ENCODE measurements at regions not wholly inside any gene's neighbourhood (a gene's known extent, or its start where the extent isn't known, plus 50 kb on each side); places are given as distances from the start of the nearest gene placed in this dataset.
"Not testable (repeated sequence)": the region's sequence is repeated elsewhere in the genome, so short reads cannot be mapped to it uniquely, and the experiment has no call there.

- not testable (repeated sequence) for DNase-seq (ENCODE audit: low spot score)
These were observed 63.1 kb downstream of the TRIM43 start for GRCh38 chr2:95654897-95655296.

GRCh38 chr2:95656553-95656952 lies 64.8 kb downstream of the TRIM43 start:
- not testable (repeated sequence) for DNase-seq (ENCODE audit: low spot score)

GRCh38 chr2:95657937-95658336 lies 66.1 kb downstream of the TRIM43 start:
- DNase-seq (ENCODE audit: low spot score), result not testable (repeated sequence)

- DNase-seq (ENCODE audit: low spot score), result not testable (repeated sequence)
These were observed 69.2 kb downstream of the TRIM43 start for GRCh38 chr2:95660766-95661562.

GRCh38 chr2:95663471-95664441 lies 72.0 kb downstream of the TRIM43 start:
- not testable (repeated sequence) for DNase-seq (ENCODE audit: low spot score)

- not testable (repeated sequence) for DNase-seq (ENCODE audit: low spot score)
These were observed 74.8 kb downstream of the TRIM43 start for GRCh38 chr2:95666636-95667035.

GRCh38 chr2:95667480-95667879 lies 75.7 kb downstream of the TRIM43 start:
- no peak for DNase-seq (ENCODE audit: low spot score)

- not testable (repeated sequence) for DNase-seq (ENCODE audit: low spot score)
These were observed 77.1 kb downstream of the TRIM43 start for GRCh38 chr2:95668934-95669333.

GRCh38 chr2:95669441-95669991 lies 77.7 kb downstream of the TRIM43 start:
- no peak for DNase-seq (ENCODE audit: low spot score)

GRCh38 chr2:95670167-95670566 lies 78.4 kb downstream of the TRIM43 start:
- no peak for DNase-seq (ENCODE audit: low spot score)

- DNase-seq (ENCODE audit: low spot score), result no peak
These were observed 78.9 kb downstream of the TRIM43 start for GRCh38 chr2:95670686-95671085.

- DNase-seq (ENCODE audit: low spot score), result peak; percentile 33
These were observed 79.4 kb downstream of the TRIM43 start for GRCh38 chr2:95671171-95671570.

GRCh38 chr2:95671992-95672391 lies 80.2 kb downstream of the TRIM43 start:
- DNase-seq (ENCODE audit: low spot score), result not testable (repeated sequence)

- not testable (repeated sequence) for DNase-seq (ENCODE audit: low spot score)
These were observed 80.7 kb downstream of the TRIM43 start for GRCh38 chr2:95672500-95672899.

GRCh38 chr2:95674186-95674585 lies 82.4 kb downstream of the TRIM43 start:
- DNase-seq (ENCODE audit: low spot score), result no peak

GRCh38 chr2:95676573-95676972 lies 84.8 kb downstream of the TRIM43 start:
- DNase-seq (ENCODE audit: low spot score), result not testable (repeated sequence)

- no peak for DNase-seq (ENCODE audit: low spot score)
These were observed 85.5 kb downstream of the TRIM43 start for GRCh38 chr2:95677346-95677745.

GRCh38 chr2:95677833-95678232 lies 86.0 kb downstream of the TRIM43 start:
- not testable (repeated sequence) for DNase-seq (ENCODE audit: low spot score)

- DNase-seq (ENCODE audit: low spot score), result not testable (repeated sequence)
These were observed 89.4 kb downstream of the TRIM43 start for GRCh38 chr2:95681158-95681557.

GRCh38 chr2:95681589-95682081 lies 89.8 kb downstream of the TRIM43 start:
- DNase-seq (ENCODE audit: low spot score), result not testable (repeated sequence)

GRCh38 chr2:95682889-95683517 lies 91.2 kb downstream of the TRIM43 start:
- DNase-seq (ENCODE audit: low spot score), result not testable (repeated sequence)

- no peak for DNase-seq (ENCODE audit: low spot score)
These were observed 93.7 kb downstream of the TRIM43 start for GRCh38 chr2:95685513-95685912.
